GM19328 (cell line): ENCODE measurements at regions not wholly inside any gene's neighbourhood (a gene's known extent, or its start where the extent isn't known, plus 50 kb on each side); places are given as distances from the start of the nearest gene placed in this dataset.

Experiments used
- ATAC-seq: cut with Tn5 transposase; IDR thresholded peaks from one replicate; pipeline ENCODE4 v1.9.1; 2021; ENCODE audit warnings: mild to moderate bottlenecking, moderate library complexity; ENCODE audit not compliant: unreplicated experiment

GRCh38 chr20:39473536-39473935 is 511.4 kb downstream of the DHX35 start:
- ATAC-seq: no peak

- ATAC-seq: no peak
Measured at GRCh38 chr20:39468703-39469102, 506.6 kb downstream of the DHX35 start.

- no peak for ATAC-seq
Measured at GRCh38 chr20:39464238-39464637, 502.1 kb downstream of the DHX35 start.

GRCh38 chr20:39462416-39462945 is 500.3 kb downstream of the DHX35 start:
- no peak for ATAC-seq

- ATAC-seq: no peak
Measured at GRCh38 chr20:39458452-39458851, 496.3 kb downstream of the DHX35 start.

- no peak for ATAC-seq
Measured at GRCh38 chr20:39453890-39454289, 491.7 kb downstream of the DHX35 start.

- no peak for ATAC-seq
Measured at GRCh38 chr20:39452583-39453340, 490.6 kb downstream of the DHX35 start.

GRCh38 chr20:39451386-39451785 is 489.2 kb downstream of the DHX35 start:
- no peak for ATAC-seq

GRCh38 chr20:39446397-39446796 is 484.3 kb downstream of the DHX35 start:
- no peak for ATAC-seq

- no peak for ATAC-seq
Measured at GRCh38 chr20:39445095-39445494, 483.0 kb downstream of the DHX35 start.

GRCh38 chr20:39433466-39433865 is 471.3 kb downstream of the DHX35 start:
- ATAC-seq: no peak

- ATAC-seq: no peak
Measured at GRCh38 chr20:39431091-39431880, 469.1 kb downstream of the DHX35 start.

- ATAC-seq: no peak
Measured at GRCh38 chr20:39429726-39430125, 467.6 kb downstream of the DHX35 start.

- no peak for ATAC-seq
Measured at GRCh38 chr20:39424962-39425678, 463.0 kb downstream of the DHX35 start.

- ATAC-seq: no peak
Measured at GRCh38 chr20:39421571-39422105, 459.5 kb downstream of the DHX35 start.

- no peak for ATAC-seq
Measured at GRCh38 chr20:39412091-39412490, 449.9 kb downstream of the DHX35 start.

GRCh38 chr20:39399463-39399862 is 437.3 kb downstream of the DHX35 start:
- ATAC-seq: no peak

GRCh38 chr20:39398656-39399055 is 436.5 kb downstream of the DHX35 start:
- ATAC-seq: no peak

GRCh38 chr20:39397646-39398045 is 435.5 kb downstream of the DHX35 start:
- ATAC-seq: no peak

- ATAC-seq: no peak
Measured at GRCh38 chr20:39395478-39396291, 433.5 kb downstream of the DHX35 start.
